HepG2 (cell line): ENCODE measurements at regions not wholly inside any gene's neighbourhood (a gene's known extent, or its start where the extent isn't known, plus 50 kb on each side); places are given as distances from the start of the nearest gene placed in this dataset.
"Not testable (repeated sequence)": the region's sequence is repeated elsewhere in the genome, so short reads cannot be mapped to it uniquely, and the experiment has no call there.

Source experiments
- ATAC-seq: fragments of 200-7000 bp; cut with Tn5 transposase; 3 replicates; pipeline ENCODE4 v1.9.1; 2020; ENCODE audit warnings: mild to moderate bottlenecking, moderate library complexity
- BruUV-seq: library from RNA; stranded (reverse); fragments of 400-500 nt; replicated peaks from 2 replicates; lab custom pipeline; 2021; lab: Mats Ljungman, UMichigan
- CTCF ChIA-PET: fragments of 300-600 bp; formaldehyde crosslinking; extraction: SDS; loops from one replicate; lab custom pipeline; 2021; ENCODE audit warnings: low total read pairs, inconsistent platforms, low intra/inter-chr PET ratio; lab: Yijun Ruan, JAX
- POLR2A ChIA-PET: fragments of 350-600 bp; sonication (Branson Sonifier 250); formaldehyde crosslinking; loops from one replicate; lab custom pipeline; 2020; ENCODE audit warnings: antibody characterized with exemption, inconsistent platforms; lab: Yijun Ruan, JAX
- DNase-seq: peaks from one replicate; pipeline ENCODE4 v3.0.0-alpha.2; 2015; ENCODE audit warnings: low spot score
- FAIRE-seq: peaks from 3 replicates; lab custom pipeline; 2011; peaks lifted over from hg19 to GRCh38; lab: Jason Lieb, UNC
- H2AFZ ChIP-seq: one replicate; pipeline ENCODE4 v1.6.1; 2011; ENCODE audit warnings: low read length, inconsistent platforms
- H3K27ac ChIP-seq: fragments of 300-600 bp; 3 replicates; pipeline ENCODE4 v1.8.0; 2011; ENCODE audit warnings: mixed run types, mild to moderate bottlenecking, mixed read lengths, low read length, inconsistent platforms; ENCODE audit not compliant: insufficient read depth; ENCODE audit errors: extremely low read length
- H3K27me3 ChIP-seq, 2 experiments: fragments of 200-600 bp in 1 of 2; 2 replicates in 1 of 2; 3 replicates in 1 of 2; pipeline versions ENCODE4 v1.6.0 to v1.8.0; 2011; ENCODE audit warnings: low read length in 2 of 2, mild to moderate bottlenecking in 2 of 2, moderate library complexity in 2 of 2, inconsistent platforms in 1 of 2; ENCODE audit not compliant: insufficient read depth in 2 of 2, control insufficient read depth in 1 of 2
- H3K36me3 ChIP-seq, 2 experiments: fragments of 200-600 bp in 1 of 2; replicated peaks in 1 of 2; 2 replicates in 1 of 2; 3 replicates in 1 of 2; pipeline versions ENCODE4 v1.5.1 to v1.8.0; 2011; ENCODE audit warnings: low read length in 2 of 2, inconsistent platforms in 1 of 2; ENCODE audit not compliant: insufficient read depth in 2 of 2, control insufficient read depth in 1 of 2
- H3K4me1 ChIP-seq: 2 replicates; pipeline ENCODE4 v1.5.1; 2012; ENCODE audit warnings: low read length, inconsistent platforms; ENCODE audit not compliant: insufficient read depth
- H3K4me2 ChIP-seq: 2 replicates; pipeline ENCODE4 v1.6.0; 2011; ENCODE audit warnings: low read depth, low read length, inconsistent platforms
- H3K4me3 ChIP-seq, 3 experiments: fragments of 200-600 bp in 1 of 3; sonication (generic), shearing (Covaris generic) in 1 of 3; replicated peaks in 1 of 3; 2 replicates each; pipeline ENCODE4 v1.5.1; 2011 to 2016; ENCODE audit warnings: low read length in 3 of 3, inconsistent platforms in 2 of 3, low read depth in 2 of 3, mild to moderate bottlenecking in 2 of 3, control low read depth in 1 of 3, mixed read lengths in 1 of 3; ENCODE audit not compliant: insufficient read depth in 1 of 3
- H3K79me2 ChIP-seq: one replicate; pipeline ENCODE4 v1.6.1; 2011; ENCODE audit warnings: low read length, inconsistent platforms; ENCODE audit not compliant: insufficient read depth
- H3K9ac ChIP-seq: 2 replicates; pipeline ENCODE4 v1.6.0; 2011; ENCODE audit warnings: mild to moderate bottlenecking, low read depth, low read length, inconsistent platforms; ENCODE audit not compliant: insufficient read depth
- H3K9me3 ChIP-seq: 2 replicates; pipeline ENCODE4 v1.5.1; 2012; ENCODE audit warnings: mild to moderate bottlenecking, low read length
- H4K20me1 ChIP-seq: 2 replicates; pipeline ENCODE4 v1.6.0; 2011; ENCODE audit warnings: inconsistent platforms, mild to moderate bottlenecking, low read length, moderate library complexity; ENCODE audit not compliant: insufficient read depth
- GABPA ChIP-seq, 2 experiments: IDR thresholded peaks; 2 replicates each; pipeline ENCODE4 v1.6.1; 2011 to 2016; ENCODE audit warnings: low read depth in 2 of 2, low read length in 1 of 2, missing biosample characterization in 1 of 2, missing genetic modification characterization in 1 of 2
- GABPB1 ChIP-seq: IDR thresholded peaks from 2 replicates; pipeline ENCODE4 v1.6.1; 2016; ENCODE audit warnings: mild to moderate bottlenecking, missing genetic modification reagents, moderate library complexity, missing compliant biosample characterization
- HCFC1 ChIP-seq: fragments of 150-350 bp; IDR thresholded peaks from 2 replicates; pipeline ENCODE4 v1.6.1; 2014; ENCODE audit warnings: low read depth, low read length
- HNRNPLL ChIP-seq: fragments of 200-400 bp; formaldehyde crosslinking; IDR thresholded peaks from 2 replicates; pipeline ENCODE4 v1.6.1; 2017; ENCODE audit warnings: mild to moderate bottlenecking, low read depth, low read length; ENCODE audit not compliant: poor library complexity, severe bottlenecking
- RBFOX2 ChIP-seq: fragments of 200-400 bp; formaldehyde crosslinking; IDR thresholded peaks from 2 replicates; pipeline ENCODE4 v1.6.1; 2017; ENCODE audit warnings: low read depth, mild to moderate bottlenecking, low read length
- THAP11 ChIP-seq: IDR thresholded peaks from 2 replicates; pipeline ENCODE4 v1.6.1; 2016; ENCODE audit warnings: missing biosample characterization, missing genetic modification reagents
- ZFY ChIP-seq: sonication (generic); formaldehyde crosslinking; IDR thresholded peaks from 2 replicates; pipeline ENCODE4 v1.4.0; 2020; ENCODE audit warnings: missing genetic modification reagents
- ZNF143 ChIP-seq: sonication (generic); formaldehyde crosslinking; IDR thresholded peaks from 2 replicates; pipeline ENCODE4 v1.4.0; 2020; ENCODE audit warnings: missing genetic modification reagents
- WGBS: methylation state at CpG from one replicate; pipeline ENCODE4 v1.1.6; 2017; ENCODE audit warnings: low lambda C conversion rate; 5-methylcytosine and 5-hydroxymethylcytosine counted together
- in situ Hi-C: cut with HindIII; loops from 2 replicates; pipeline ENCODE4 v1.10.0; 2017; ENCODE audit warnings: low pct_unique_long_range_greater_than_20kb; ENCODE audit not compliant: extremely low pct_ligation_motif_present
- intact Hi-C: fragments of 100-400 bp; cut with micrococcal nuclease; formaldehyde crosslinking; loops from one replicate; pipeline ENCODE4 v1.10.0; 2022; ENCODE audit not compliant: unreplicated experiment
- TF ChIP-seq, protein P1 (sequence below): IDR thresholded peaks from 2 replicates; pipeline ENCODE4 v1.6.1; 2016; ENCODE audit warnings: missing compliant biosample characterization, missing genetic modification reagents, borderline replicate concordance

DNA sequence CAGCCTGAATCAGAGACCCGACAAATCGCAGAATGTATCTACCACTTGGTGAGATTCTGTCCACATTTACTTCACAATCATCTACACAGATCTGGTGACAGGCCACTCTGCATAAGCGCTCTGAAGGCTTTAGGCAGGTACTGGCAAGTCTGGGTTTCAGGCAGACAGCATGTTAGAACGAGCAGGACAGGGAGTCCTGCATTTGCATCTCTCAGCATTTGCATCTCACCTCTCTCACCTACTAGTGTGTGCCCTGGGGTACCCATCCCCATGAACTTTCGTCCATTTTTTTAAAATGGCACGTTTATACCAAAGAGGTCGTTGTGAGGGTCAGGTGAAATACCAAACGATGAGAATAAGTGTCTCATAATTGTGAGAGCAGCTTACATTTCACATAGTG lies 108.2 kb downstream of the SPATA31A1 start:
- H3K79me2 ChIP-seq, FAIRE-seq, H3K4me2 ChIP-seq, H3K9me3 ChIP-seq, H3K4me1 ChIP-seq, H3K36me3 ChIP-seq, POLR2A ChIA-PET, H3K9ac ChIP-seq, H3K4me3 ChIP-seq, H4K20me1 ChIP-seq, intact Hi-C loops, H3K27me3 ChIP-seq, BruUV-seq, in situ Hi-C loops, DNase-seq, H3K27ac ChIP-seq, CTCF ChIA-PET, H2AFZ ChIP-seq: not testable (repeated sequence)
- ATAC-seq: peak; percentile 45
- WGBS: 12% methylated on average over 5 of the region's 8 CpGs

DNA sequence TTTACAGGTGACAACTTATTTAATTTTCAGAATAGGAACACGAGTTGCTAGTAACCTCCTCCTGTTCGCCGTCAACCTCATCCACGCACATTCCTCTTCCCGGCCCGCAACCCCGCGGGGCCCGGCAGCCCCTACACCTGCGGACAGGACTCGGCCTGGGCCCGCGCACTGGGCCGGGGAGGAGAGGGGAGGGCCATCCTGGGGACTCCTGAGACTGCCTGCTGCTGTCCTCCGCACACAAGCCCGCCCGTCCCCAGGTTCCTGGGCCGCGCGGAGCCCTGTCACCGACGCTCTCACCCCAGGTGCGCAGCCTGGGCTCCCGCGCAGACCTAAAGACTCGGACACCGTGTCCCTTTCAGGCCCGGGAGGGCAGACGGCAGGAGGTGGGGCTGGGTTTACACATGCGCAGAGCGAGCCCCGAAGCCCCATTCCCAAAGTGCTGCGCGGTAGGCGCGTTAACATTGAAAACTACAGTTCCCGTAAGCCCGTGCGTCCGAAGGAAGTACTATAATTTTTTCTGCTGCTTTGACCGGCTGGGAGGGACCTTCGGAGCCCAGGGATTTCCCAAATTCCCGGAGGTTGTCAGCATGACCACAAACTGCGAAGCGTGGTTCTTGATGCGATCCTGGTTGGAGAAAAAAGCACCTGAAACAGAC lies 108.8 kb downstream of the SPATA31A1 start:
- DNase-seq (peak; percentile 3), ATAC-seq (peak; percentile 97)
- H2AFZ ChIP-seq; BruUV-seq; CTCF ChIA-PET; H4K20me1 ChIP-seq; FAIRE-seq; H3K9ac ChIP-seq; H3K27me3 ChIP-seq; H3K36me3 ChIP-seq; in situ Hi-C loops; H3K9me3 ChIP-seq; H3K4me1 ChIP-seq; H3K27ac ChIP-seq; POLR2A ChIA-PET; intact Hi-C loops; H3K79me2 ChIP-seq; TF ChIP-seq GABPA (IDR thresholded peaks at IDR 0.05; ENCODE audit: low read depth, low read length): not testable (repeated sequence)
- peak overlapping the region in 1 of 3 experiments; percentile 43; a peak in 2 of 6 replicates for H3K4me3 ChIP-seq
- peak overlapping the region; percentile 29; the same call in 1 of the 2 replicates for H3K4me2 ChIP-seq
- TF ChIP-seq RBFOX2 (peak; percentile 42; the same call in 1 of the 2 replicates), ZNF143 (CRISPR knock-in tag) (peak; percentile 87), HNRNPLL (peak; percentile 40), GABPA (CRISPR knock-in tag; IDR thresholded peaks at IDR 0.05; ENCODE audit: low read depth) (peak; percentile 65), THAP11 (CRISPR knock-in tag) (peak; percentile 96), GABPB1 (CRISPR knock-in tag) (peak; percentile 71; the same call in 1 of the 2 replicates), ZFY (CRISPR knock-in tag) (peak; percentile 53), HCFC1 (peak; percentile 47; the same call in 1 of the 2 replicates)
- TF ChIP-seq, protein P1, sequence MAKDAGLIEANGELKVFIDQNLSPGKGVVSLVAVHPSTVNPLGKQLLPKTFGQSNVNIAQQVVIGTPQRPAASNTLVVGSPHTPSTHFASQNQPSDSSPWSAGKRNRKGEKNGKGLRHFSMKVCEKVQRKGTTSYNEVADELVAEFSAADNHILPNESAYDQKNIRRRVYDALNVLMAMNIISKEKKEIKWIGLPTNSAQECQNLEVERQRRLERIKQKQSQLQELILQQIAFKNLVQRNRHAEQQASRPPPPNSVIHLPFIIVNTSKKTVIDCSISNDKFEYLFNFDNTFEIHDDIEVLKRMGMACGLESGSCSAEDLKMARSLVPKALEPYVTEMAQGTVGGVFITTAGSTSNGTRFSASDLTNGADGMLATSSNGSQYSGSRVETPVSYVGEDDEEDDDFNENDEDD (CRISPR knock-in tag): 0 out of 2 replicates have a peak, but pooled peaks have one; percentile 13
- WGBS: 36% methylated on average over 43 of the region's 46 CpGs

DNA sequence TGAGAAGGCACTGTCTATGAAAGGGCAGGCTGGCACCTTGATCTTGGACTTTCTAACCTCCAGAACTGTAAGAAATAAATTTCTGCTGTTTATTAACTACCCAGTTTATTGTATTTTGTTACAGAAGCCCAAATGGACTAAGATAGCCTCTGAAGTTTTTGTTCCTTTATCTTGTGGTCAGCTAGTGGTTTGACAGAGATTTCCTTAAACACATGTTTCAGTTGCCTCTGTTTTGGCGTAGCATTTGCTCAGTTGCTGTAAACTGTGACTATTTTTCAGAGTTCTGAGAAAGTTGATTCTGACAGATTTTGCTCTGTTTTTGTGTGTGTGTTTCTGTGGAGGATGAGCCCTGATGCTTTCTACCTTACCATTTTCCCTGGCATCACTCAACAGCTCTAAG lies 119.0 kb downstream of the SPATA31A1 start:
- in situ Hi-C loops, DNase-seq, BruUV-seq, H4K20me1 ChIP-seq, H3K4me2 ChIP-seq, intact Hi-C loops, H2AFZ ChIP-seq, H3K4me3 ChIP-seq, H3K9ac ChIP-seq, ATAC-seq, POLR2A ChIA-PET, H3K4me1 ChIP-seq, FAIRE-seq, H3K79me2 ChIP-seq, CTCF ChIA-PET, H3K27me3 ChIP-seq, H3K9me3 ChIP-seq, H3K36me3 ChIP-seq, H3K27ac ChIP-seq: not testable (repeated sequence)
- 0% methylated on average over 1 of the region's 1 CpG for WGBS
